ENCODE measurements at regions not wholly inside any gene's neighbourhood (a gene's known extent, or its start where the extent isn't known, plus 50 kb on each side); places are given as distances from the start of the nearest gene placed in this dataset.

DNA sequence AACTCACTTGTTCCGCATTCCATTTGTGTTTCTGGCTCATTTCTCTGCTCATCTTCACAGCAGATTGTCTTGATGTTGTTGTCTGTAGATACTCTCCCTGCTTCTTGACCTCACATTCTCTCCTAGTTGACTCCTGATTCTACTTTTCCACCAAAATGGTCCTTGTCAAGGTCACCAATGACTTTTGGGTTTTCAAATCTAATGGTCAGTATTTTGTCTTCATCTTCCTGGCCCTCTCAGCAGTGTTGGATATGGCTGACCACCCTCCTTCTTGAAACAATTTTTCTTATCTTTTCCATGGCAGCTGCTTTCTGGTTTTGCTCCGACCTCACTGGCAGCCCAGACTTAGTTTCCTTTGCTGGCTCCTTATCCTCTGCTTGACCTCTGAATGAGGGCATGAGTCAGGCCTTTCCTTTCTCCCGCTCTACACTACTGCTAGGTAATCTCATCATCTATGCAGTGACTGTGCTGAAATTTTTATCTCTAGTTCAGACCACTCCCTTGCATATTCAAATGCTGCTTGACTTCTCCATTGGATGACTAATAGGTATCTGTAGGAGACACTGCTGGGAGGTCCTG, 386.6 kb upstream of the SPRED2 start:
- Histone ChIP-seq H3K9me3 (replicated peaks; ENCODE audit: control insufficient read depth, low read depth, low read length) (no peaks in the 10 kb centered on the region), H3K36me3 (ENCODE audit: control insufficient read depth, insufficient read depth, low read length) (no peaks in the 10 kb centered on the region), H3K4me1 (ENCODE audit: control insufficient read depth, insufficient read depth, low read length) (no peaks in the 10 kb centered on the region), H3K27ac (ENCODE audit: low read length) (no peak overlapping the region), H3K4me3 (ENCODE audit: low read length) (no peak overlapping the region), H3K27me3 (ENCODE audit: control insufficient read depth, insufficient read depth, low read length) (no peaks in the 10 kb centered on the region)
- 83% methylated on average over 2 of the region's 3 CpGs for WGBS (ENCODE audit: insufficient coverage)
- no peak for DNase-seq

DNA sequence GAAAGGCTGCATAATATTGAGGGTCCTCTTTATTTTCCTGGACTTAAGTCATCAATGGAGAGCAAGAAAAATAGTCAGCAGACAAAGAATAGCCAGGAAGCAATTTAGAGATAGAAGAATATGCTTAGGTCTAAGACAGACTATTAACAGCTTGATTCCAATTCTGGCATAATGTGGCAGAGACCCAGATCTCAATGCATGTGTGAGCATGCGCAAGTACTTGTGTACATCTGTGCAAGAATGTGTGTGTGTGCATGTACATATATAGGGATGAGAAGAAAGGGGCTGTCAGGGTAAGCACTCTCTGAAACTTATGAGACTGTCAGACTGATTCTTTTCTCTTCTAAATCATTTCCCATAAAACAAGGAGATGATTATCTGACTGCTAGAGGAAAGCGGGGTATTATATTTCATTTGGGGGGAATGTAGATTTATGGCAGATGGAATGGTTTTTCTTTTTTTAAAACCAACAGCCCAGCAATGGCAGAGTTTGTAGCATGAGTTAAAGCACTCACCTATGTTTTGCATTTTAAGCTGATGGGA, 381.3 kb upstream of the SPRED2 start:
- Histone ChIP-seq H3K27me3 (ENCODE audit: control insufficient read depth, insufficient read depth, low read length) (no peaks in the 10 kb centered on the region), H3K4me1 (ENCODE audit: control insufficient read depth, insufficient read depth, low read length) (no peaks in the 10 kb centered on the region), H3K9me3 (replicated peaks; ENCODE audit: control insufficient read depth, low read depth, low read length) (no peaks in the 10 kb centered on the region), H3K36me3 (ENCODE audit: control insufficient read depth, insufficient read depth, low read length) (no peaks in the 10 kb centered on the region), H3K4me3 (ENCODE audit: low read length) (no peak overlapping the region), H3K27ac (ENCODE audit: low read length) (no peak overlapping the region)
- no CpG with 5 or more reads among the region's 2 CpGs for WGBS (ENCODE audit: insufficient coverage)
- DNase-seq, result no peak

DNA sequence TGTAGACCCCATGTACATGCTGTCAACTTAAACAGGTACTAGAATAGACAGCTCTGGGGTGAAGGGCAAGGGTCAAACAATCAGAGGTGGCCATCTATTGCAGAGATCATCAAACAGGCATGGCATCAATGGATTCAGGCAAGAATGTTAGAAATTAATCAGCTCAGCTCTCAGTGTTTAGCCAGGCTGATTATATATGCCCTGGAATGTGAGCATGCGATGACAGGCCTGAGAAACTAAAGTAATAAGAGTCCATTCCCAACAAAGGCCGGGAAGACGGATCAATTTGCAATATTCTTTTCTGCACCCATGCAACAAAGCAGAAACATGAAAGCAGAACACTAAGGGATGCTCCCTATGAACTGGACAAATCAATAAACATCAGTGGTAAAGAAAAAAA, 380.5 kb upstream of the SPRED2 start:
- no peak for DNase-seq
- Histone ChIP-seq H3K4me1 (ENCODE audit: control insufficient read depth, insufficient read depth, low read length) (no peaks in the 10 kb centered on the region), H3K4me3 (ENCODE audit: low read length) (no peak overlapping the region), H3K27ac (ENCODE audit: low read length) (no peak overlapping the region), H3K36me3 (ENCODE audit: control insufficient read depth, insufficient read depth, low read length) (no peaks in the 10 kb centered on the region), H3K9me3 (replicated peaks; ENCODE audit: control insufficient read depth, low read depth, low read length) (peaks cover 2% of the 10 kb centered on the region), H3K27me3 (ENCODE audit: control insufficient read depth, insufficient read depth, low read length) (no peaks in the 10 kb centered on the region)
- WGBS (ENCODE audit: insufficient coverage), result no CpG with 5 or more reads among the region's 3 CpGs

DNA sequence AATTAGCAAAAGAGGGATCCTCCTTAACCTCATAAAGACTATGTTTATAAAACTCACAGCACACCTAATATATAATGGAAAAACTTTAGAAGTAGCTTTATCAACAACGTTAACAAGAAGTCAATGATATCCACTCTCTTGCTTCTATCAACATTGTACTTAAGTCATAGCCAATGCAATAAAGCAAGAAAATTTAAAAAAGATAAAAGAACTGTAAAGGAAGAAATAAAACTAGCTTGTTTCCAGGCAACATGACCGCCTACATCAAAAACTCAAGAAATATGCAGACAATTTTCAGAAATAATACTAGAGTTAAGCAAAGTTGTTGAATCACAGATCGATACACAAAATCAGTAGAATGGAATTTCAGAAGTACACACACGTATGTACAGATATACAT, 375.5 kb upstream of the SPRED2 start:
- no peak overlapping the region for H3K4me3 ChIP-seq (ENCODE audit: low read length)
- H3K9me3 ChIP-seq (replicated peaks; ENCODE audit: control insufficient read depth, low read depth, low read length), result peaks cover 2% of the 10 kb centered on the region
- H3K27me3 ChIP-seq (ENCODE audit: control insufficient read depth, insufficient read depth, low read length), result no peaks in the 10 kb centered on the region
- WGBS (ENCODE audit: insufficient coverage), result no CpG with 5 or more reads among the region's 4 CpGs
- no peaks in the 10 kb centered on the region for H3K4me1 ChIP-seq (ENCODE audit: control insufficient read depth, insufficient read depth, low read length)
- H3K36me3 ChIP-seq (ENCODE audit: control insufficient read depth, insufficient read depth, low read length), result no peaks in the 10 kb centered on the region
- H3K27ac ChIP-seq (ENCODE audit: low read length), result no peak overlapping the region
- no peak for DNase-seq

DNA sequence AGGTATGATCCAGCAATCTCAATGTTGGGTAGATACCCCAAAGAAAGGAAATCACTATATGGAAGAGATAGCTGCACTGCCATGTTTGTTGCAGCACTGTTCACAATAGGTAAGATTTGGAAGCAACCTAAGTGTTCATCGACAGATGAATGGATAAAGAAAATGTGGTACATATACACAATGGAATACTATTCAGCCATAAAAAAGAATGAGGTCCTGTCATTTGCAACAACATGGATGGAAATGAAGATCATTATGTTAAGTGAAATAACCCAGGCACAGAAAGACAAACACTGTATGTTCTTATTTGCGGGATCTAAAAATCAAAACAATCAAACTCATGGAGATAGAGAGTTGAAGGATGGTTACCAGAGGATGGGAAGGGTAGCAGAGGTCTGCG, 372.4 kb upstream of the SPRED2 start:
- WGBS (ENCODE audit: insufficient coverage), result no CpG with 5 or more reads among the region's 3 CpGs
- no peaks in the 10 kb centered on the region for H3K27me3 ChIP-seq (ENCODE audit: control insufficient read depth, insufficient read depth, low read length)
- no peak overlapping the region for H3K4me3 ChIP-seq (ENCODE audit: low read length)
- no peaks in the 10 kb centered on the region for H3K36me3 ChIP-seq (ENCODE audit: control insufficient read depth, insufficient read depth, low read length)
- peaks cover 2% of the 10 kb centered on the region for H3K9me3 ChIP-seq (replicated peaks; ENCODE audit: control insufficient read depth, low read depth, low read length)
- no peaks in the 10 kb centered on the region for H3K4me1 ChIP-seq (ENCODE audit: control insufficient read depth, insufficient read depth, low read length)
- no peak overlapping the region for H3K27ac ChIP-seq (ENCODE audit: low read length)
- DNase-seq, result no peak

DNA sequence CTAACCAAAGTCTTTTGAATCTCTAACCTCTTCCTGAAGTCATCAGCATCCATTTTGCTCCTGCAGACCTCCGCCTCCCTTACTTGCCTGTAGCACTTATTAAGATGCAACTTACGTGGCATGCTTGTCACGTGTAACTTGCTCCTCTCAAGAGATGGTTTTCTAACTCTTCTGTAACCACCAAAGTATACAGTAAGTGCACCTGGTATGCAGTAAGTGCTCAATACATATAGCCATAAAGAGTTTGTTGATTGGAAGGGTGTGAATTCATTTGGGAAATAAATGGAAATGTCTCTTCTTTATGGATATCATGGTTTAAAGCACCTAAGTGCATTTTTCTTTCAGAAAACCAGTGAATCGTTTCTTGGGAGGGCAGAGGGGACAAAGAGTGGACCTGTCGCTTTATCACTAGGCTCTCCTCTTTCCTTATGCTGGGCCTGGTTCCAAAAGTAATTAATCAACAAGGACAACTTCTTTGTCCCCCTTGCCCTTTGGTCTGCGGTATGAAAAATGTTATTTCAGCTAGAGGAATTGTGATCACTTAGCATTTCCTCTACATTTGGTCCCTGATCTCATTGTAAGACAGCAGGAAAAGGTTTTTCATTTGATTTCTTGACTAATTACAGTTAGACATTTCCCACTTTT, 370.0 kb upstream of the SPRED2 start:
- no peak overlapping the region for H3K4me3 ChIP-seq (ENCODE audit: low read length)
- H3K9me3 ChIP-seq (replicated peaks; ENCODE audit: control insufficient read depth, low read depth, low read length), result no peaks in the 10 kb centered on the region
- no peaks in the 10 kb centered on the region for H3K36me3 ChIP-seq (ENCODE audit: control insufficient read depth, insufficient read depth, low read length)
- no peaks in the 10 kb centered on the region for H3K4me1 ChIP-seq (ENCODE audit: control insufficient read depth, insufficient read depth, low read length)
- no peak overlapping the region for H3K27ac ChIP-seq (ENCODE audit: low read length)
- H3K27me3 ChIP-seq (ENCODE audit: control insufficient read depth, insufficient read depth, low read length), result no peaks in the 10 kb centered on the region
- 60% methylated on average over 2 of the region's 6 CpGs for WGBS (ENCODE audit: insufficient coverage)
- no peak for DNase-seq

DNA sequence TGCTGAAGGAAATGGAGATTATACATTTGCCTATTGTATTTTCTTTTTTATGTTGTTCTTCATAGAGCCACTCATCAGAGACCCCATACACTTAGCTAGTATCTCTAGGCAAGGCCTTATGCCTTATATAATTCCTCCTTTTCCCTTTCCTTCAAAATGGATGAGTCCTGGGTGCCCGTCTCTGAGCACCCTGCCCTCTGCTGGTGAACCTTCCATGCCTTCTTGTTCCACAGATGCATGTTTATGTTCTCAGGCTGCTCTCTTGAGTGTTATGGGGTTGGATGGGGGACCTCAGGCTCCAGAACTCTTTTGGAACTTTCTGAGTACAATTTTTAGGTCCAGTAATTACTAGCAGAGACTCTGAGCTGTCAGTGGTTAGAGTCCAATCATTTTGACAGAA, 368.6 kb upstream of the SPRED2 start:
- WGBS (ENCODE audit: insufficient coverage), result no CpG with 5 or more reads among the region's 1 CpG
- H3K9me3 ChIP-seq (replicated peaks; ENCODE audit: control insufficient read depth, low read depth, low read length), result no peaks in the 10 kb centered on the region
- no peaks in the 10 kb centered on the region for H3K4me1 ChIP-seq (ENCODE audit: control insufficient read depth, insufficient read depth, low read length)
- no peaks in the 10 kb centered on the region for H3K27me3 ChIP-seq (ENCODE audit: control insufficient read depth, insufficient read depth, low read length)
- H3K27ac ChIP-seq (ENCODE audit: low read length), result no peak overlapping the region
- H3K4me3 ChIP-seq (ENCODE audit: low read length), result no peak overlapping the region
- DNase-seq, result no peak
- H3K36me3 ChIP-seq (ENCODE audit: control insufficient read depth, insufficient read depth, low read length), result no peaks in the 10 kb centered on the region

DNA sequence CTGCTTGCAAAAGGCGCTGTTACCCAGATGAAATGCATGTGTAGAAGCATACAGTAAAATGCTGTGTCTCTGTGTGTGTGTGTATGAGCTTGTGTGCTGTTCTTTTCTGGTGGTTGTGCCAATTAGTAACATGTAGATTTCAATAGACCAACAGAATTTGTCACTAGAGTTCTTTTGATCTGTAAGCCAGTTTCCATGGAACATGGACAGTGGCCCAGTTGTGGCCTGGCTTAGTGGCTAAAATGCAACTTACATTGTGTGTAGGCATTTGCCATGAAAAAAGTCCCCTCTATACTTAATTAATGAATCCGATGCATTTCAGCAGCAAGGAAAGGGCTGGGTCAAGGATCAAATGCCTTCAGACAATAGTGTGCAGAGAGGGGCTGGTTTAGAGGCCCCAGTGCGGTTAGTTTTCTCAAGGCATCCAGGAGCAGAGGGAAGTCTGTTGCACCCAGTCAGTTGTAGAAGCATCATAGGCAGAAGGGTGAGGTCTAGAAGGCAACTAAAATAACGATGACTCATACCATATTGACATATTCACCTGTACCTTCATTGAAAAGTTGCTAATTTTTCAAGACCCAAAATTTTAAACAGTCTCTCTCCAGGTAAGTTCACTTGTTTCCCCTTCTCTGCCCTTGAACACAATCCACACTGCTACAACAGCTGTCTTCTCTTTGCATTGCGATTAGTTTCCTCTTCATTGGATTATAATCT, 366.9 kb upstream of the SPRED2 start:
- 83% methylated on average over 2 of the region's 5 CpGs for WGBS (ENCODE audit: insufficient coverage)
- Histone ChIP-seq H3K27ac (ENCODE audit: low read length) (no peak overlapping the region), H3K27me3 (ENCODE audit: control insufficient read depth, insufficient read depth, low read length) (no peaks in the 10 kb centered on the region), H3K4me1 (ENCODE audit: control insufficient read depth, insufficient read depth, low read length) (no peaks in the 10 kb centered on the region), H3K9me3 (replicated peaks; ENCODE audit: control insufficient read depth, low read depth, low read length) (no peaks in the 10 kb centered on the region), H3K4me3 (ENCODE audit: low read length) (no peak overlapping the region), H3K36me3 (ENCODE audit: control insufficient read depth, insufficient read depth, low read length) (no peaks in the 10 kb centered on the region)
- no peak for DNase-seq

DNA sequence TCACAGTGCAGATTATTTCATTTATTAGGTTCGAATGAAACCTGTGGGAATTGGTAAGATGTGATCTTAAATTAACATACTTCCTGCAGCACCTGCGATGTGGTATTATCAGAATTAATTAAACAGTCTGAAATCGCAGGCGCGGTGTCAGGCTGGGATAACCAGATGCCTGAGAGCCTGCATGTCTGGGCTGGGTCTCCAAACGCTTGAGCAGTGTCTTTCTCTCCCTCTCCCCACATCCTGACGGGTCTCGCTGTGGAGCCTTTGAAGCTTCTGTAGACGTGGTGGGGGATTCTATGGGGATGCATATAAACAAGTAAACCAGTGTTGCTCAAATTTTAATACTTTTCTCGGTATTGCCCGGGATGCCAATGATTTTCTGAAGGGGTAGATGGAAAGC, 366.2 kb upstream of the SPRED2 start:
- DNase-seq, result no peak
- H3K27ac ChIP-seq (ENCODE audit: low read length), result no peak overlapping the region
- no peaks in the 10 kb centered on the region for H3K4me1 ChIP-seq (ENCODE audit: control insufficient read depth, insufficient read depth, low read length)
- H3K27me3 ChIP-seq (ENCODE audit: control insufficient read depth, insufficient read depth, low read length), result no peaks in the 10 kb centered on the region
- no peaks in the 10 kb centered on the region for H3K36me3 ChIP-seq (ENCODE audit: control insufficient read depth, insufficient read depth, low read length)
- WGBS (ENCODE audit: insufficient coverage), result 87% methylated on average over 3 of the region's 11 CpGs
- no peaks in the 10 kb centered on the region for H3K9me3 ChIP-seq (replicated peaks; ENCODE audit: control insufficient read depth, low read depth, low read length)
- H3K4me3 ChIP-seq (ENCODE audit: low read length), result no peak overlapping the region

DNA sequence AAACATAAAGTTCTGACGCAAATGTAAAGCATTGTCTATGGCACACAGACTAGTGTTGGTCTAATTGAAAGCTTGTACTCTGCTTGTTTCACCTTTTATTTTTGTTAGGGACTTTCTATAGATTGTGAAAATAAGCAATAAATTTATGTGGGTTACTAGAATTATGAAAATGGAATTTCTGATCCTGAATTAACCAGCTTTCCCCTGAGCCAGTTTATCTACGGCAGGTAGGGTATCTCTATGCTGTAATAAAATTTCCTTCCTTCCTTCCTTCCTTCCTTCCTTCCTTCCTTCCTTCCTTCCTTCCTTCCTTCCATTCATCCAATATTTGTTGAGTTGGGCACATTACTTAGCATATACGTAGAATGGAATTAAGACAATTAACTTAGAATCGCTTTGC, 362.6 kb upstream of the SPRED2 start:
- Histone ChIP-seq H3K27me3 (ENCODE audit: control insufficient read depth, insufficient read depth, low read length) (no peaks in the 10 kb centered on the region), H3K9me3 (replicated peaks; ENCODE audit: control insufficient read depth, low read depth, low read length) (no peaks in the 10 kb centered on the region), H3K36me3 (ENCODE audit: control insufficient read depth, insufficient read depth, low read length) (no peaks in the 10 kb centered on the region), H3K4me1 (ENCODE audit: control insufficient read depth, insufficient read depth, low read length) (no peaks in the 10 kb centered on the region), H3K4me3 (ENCODE audit: low read length) (no peak overlapping the region), H3K27ac (ENCODE audit: low read length) (no peak overlapping the region)
- WGBS (ENCODE audit: insufficient coverage), result no CpG with 5 or more reads among the region's 4 CpGs
- no peak for DNase-seq

Data from muscle of leg (tissue), 3 donors.